PC-9 (cell line): ENCODE measurements at regions not wholly inside any gene's neighbourhood (a gene's known extent, or its start where the extent isn't known, plus 50 kb on each side); places are given as distances from the start of the nearest gene placed in this dataset.

Experiments used
- BruUV-seq: library from RNA; stranded (reverse); fragments of 400-500 nt; replicated peaks from 2 replicates; lab custom pipeline; 2021; lab: Mats Ljungman, UMichigan
- CTCF ChIA-PET: fragments of 300-600 bp; sonication (Branson Sonifier 250); formaldehyde crosslinking; loops from one replicate; lab custom pipeline; 2022; ENCODE audit warnings: antibody characterized with exemption; lab: Charles Lee
- POLR2A ChIA-PET: fragments of 300-600 bp; sonication (Branson Sonifier 250); formaldehyde crosslinking; loops from one replicate; lab custom pipeline; 2022; ENCODE audit warnings: antibody characterized with exemption; ENCODE audit not compliant: unreplicated experiment; lab: Charles Lee
- DNase-seq, 2 experiments: peaks; one replicate each; pipeline versions ENCODE4 v3.0.0 to v3.0.0-alpha.2; 2015 to 2022; ENCODE audit warnings: mixed read lengths in 1 of 2
- H2AFZ ChIP-seq: fragments of 200-600 bp; sonication (generic); 2 replicates; pipeline ENCODE4 v1.8.1; 2017; ENCODE audit warnings: antibody characterized with exemption
- H3F3A ChIP-seq: fragments of 200-600 bp; sonication (generic); 2 replicates; pipeline ENCODE4 v1.8.1; 2017; ENCODE audit warnings: antibody characterized with exemption, mild to moderate bottlenecking, low read depth; ENCODE audit not compliant: insufficient read depth
- H3K27ac ChIP-seq: fragments of 200-600 bp; sonication (generic); 2 replicates; pipeline ENCODE4 v1.6.1; 2016; ENCODE audit warnings: mixed run types
- H3K27me3 ChIP-seq: fragments of 200-600 bp; sonication (generic); 2 replicates; pipeline ENCODE4 v1.6.1; 2016; ENCODE audit warnings: low read depth, mixed run types; ENCODE audit not compliant: insufficient read depth
- H3K36me3 ChIP-seq: fragments of 200-600 bp; sonication (generic); 2 replicates; pipeline ENCODE4 v1.6.1; 2016; ENCODE audit warnings: low read depth, mixed run types
- H3K4me1 ChIP-seq: fragments of 200-600 bp; sonication (generic); replicated peaks from 2 replicates; pipeline ENCODE4 v1.6.1; 2016; ENCODE audit warnings: mixed run types; ENCODE audit not compliant: insufficient read depth
- H3K4me2 ChIP-seq: fragments of 200-600 bp; sonication (generic); 2 replicates; pipeline ENCODE4 v1.6.1; 2017; ENCODE audit warnings: mixed run types
- H3K4me3 ChIP-seq: fragments of 200-600 bp; sonication (generic); 2 replicates; pipeline ENCODE4 v1.6.1; 2016; ENCODE audit warnings: mixed run types
- H3K79me2 ChIP-seq: fragments of 200-600 bp; sonication (generic); 2 replicates; pipeline ENCODE4 v1.6.1; 2017; ENCODE audit warnings: low read depth, mixed run types
- H3K9me2 ChIP-seq: fragments of 200-600 bp; sonication (generic); 2 replicates; pipeline ENCODE4 v1.8.1; 2017; ENCODE audit warnings: mild to moderate bottlenecking; ENCODE audit not compliant: insufficient read depth
- H3K9me3 ChIP-seq: fragments of 200-600 bp; sonication (generic); 2 replicates; pipeline ENCODE4 v1.8.1; 2016; ENCODE audit warnings: low read depth; ENCODE audit not compliant: insufficient read depth
- H4K20me1 ChIP-seq: fragments of 200-600 bp; sonication (generic); 2 replicates; pipeline ENCODE4 v1.8.1; 2017; ENCODE audit not compliant: insufficient read depth
- EZH2 ChIP-seq: fragments of 200-600 bp; sonication (generic); IDR thresholded peaks from 2 replicates; pipeline ENCODE4 v1.8.0; 2017; ENCODE audit warnings: antibody characterized with exemption, low read depth
- intact Hi-C: fragments of 100-400 bp; cut with micrococcal nuclease; formaldehyde crosslinking; loops from one replicate; pipeline ENCODE4 v1.10.0; 2022; ENCODE audit not compliant: unreplicated experiment
- TF ChIP-seq, protein P1 (sequence below): fragments of 200-600 bp; sonication (generic); conservative IDR thresholded peaks from 2 replicates; pipeline ENCODE4 v1.6.1; 2017; ENCODE audit warnings: mixed run types, antibody characterized with exemption, mild to moderate bottlenecking, moderate library complexity

DNA sequence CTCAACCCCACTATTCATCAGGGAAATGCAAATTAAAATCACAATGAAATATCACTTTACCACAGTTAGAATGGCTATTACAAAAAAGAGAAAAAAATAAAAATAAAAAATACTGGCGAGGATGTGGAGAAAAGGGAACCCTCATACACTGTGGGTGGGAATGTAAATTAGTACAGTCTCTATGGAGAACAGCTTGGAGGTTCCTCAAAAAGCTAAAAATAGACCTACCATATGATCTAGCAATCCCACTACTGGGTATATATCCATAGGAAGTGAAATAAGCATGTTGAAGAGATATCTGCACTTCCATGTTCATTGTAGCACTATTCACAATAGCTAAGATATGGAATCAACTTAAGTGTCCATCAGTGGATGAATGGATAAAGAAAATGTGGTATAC, 50.5 kb upstream of the PAGE1 start:
- Histone ChIP-seq H3F3A (no peaks in the 10 kb centered on the region), H3K79me2 (no peaks in the 10 kb centered on the region), H3K27me3 (no peaks in the 10 kb centered on the region), H3K4me1 (no peaks in the 10 kb centered on the region), H3K36me3 (no peaks in the 10 kb centered on the region), H3K4me2 (no peak overlapping the region), H3K27ac (no peak overlapping the region), H3K9me3 (no peaks in the 10 kb centered on the region), H2AFZ (no peak overlapping the region), H4K20me1 (no peaks in the 10 kb centered on the region), H3K9me2 (no peaks in the 10 kb centered on the region), H3K4me3 (no peak overlapping the region)
- CTCF ChIA-PET: no interaction called here
- no peak for DNase-seq
- BruUV-seq: no TSS peak
- POLR2A ChIA-PET: no interaction called here
- intact Hi-C loops: no loop called here
- TF ChIP-seq EZH2: no peak
- TF ChIP-seq, protein P1, sequence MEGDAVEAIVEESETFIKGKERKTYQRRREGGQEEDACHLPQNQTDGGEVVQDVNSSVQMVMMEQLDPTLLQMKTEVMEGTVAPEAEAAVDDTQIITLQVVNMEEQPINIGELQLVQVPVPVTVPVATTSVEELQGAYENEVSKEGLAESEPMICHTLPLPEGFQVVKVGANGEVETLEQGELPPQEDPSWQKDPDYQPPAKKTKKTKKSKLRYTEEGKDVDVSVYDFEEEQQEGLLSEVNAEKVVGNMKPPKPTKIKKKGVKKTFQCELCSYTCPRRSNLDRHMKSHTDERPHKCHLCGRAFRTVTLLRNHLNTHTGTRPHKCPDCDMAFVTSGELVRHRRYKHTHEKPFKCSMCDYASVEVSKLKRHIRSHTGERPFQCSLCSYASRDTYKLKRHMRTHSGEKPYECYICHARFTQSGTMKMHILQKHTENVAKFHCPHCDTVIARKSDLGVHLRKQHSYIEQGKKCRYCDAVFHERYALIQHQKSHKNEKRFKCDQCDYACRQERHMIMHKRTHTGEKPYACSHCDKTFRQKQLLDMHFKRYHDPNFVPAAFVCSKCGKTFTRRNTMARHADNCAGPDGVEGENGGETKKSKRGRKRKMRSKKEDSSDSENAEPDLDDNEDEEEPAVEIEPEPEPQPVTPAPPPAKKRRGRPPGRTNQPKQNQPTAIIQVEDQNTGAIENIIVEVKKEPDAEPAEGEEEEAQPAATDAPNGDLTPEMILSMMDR: no peak
